ENCODE measurements at regions not wholly inside any gene's neighbourhood (a gene's known extent, or its start where the extent isn't known, plus 50 kb on each side); places are given as distances from the start of the nearest gene placed in this dataset.

DNA sequence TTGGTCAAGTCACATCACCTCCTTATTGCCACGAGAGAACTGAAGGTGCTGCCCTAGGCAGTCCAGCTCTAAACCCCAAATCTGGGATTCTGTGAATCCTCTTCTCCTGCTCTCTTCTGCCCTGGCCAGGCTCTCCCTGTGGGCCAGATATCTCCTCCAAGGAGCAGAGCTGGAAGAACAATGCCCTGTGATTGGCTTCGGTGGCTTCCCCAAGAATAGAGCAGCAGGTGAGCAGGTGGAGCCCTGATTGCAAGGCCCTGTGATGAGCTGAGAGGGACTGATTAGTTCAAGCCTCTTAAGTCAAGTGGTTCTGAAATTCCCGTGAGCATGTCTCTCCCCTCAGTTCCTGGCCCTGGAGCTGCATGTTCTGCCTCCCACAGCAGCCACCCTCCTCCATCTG, 175.3 kb upstream of the BRINP1 start:
- TF ChIP-seq, protein P1, sequence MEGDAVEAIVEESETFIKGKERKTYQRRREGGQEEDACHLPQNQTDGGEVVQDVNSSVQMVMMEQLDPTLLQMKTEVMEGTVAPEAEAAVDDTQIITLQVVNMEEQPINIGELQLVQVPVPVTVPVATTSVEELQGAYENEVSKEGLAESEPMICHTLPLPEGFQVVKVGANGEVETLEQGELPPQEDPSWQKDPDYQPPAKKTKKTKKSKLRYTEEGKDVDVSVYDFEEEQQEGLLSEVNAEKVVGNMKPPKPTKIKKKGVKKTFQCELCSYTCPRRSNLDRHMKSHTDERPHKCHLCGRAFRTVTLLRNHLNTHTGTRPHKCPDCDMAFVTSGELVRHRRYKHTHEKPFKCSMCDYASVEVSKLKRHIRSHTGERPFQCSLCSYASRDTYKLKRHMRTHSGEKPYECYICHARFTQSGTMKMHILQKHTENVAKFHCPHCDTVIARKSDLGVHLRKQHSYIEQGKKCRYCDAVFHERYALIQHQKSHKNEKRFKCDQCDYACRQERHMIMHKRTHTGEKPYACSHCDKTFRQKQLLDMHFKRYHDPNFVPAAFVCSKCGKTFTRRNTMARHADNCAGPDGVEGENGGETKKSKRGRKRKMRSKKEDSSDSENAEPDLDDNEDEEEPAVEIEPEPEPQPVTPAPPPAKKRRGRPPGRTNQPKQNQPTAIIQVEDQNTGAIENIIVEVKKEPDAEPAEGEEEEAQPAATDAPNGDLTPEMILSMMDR (conservative IDR thresholded peaks at IDR 0.05; ENCODE audit: low read depth, low read length), result no peak
- no peak for TF ChIP-seq EZH2 (IDR thresholded peaks at IDR 0.05; ENCODE audit: borderline replicate concordance, low read depth, low read length, poor library complexity, severe bottlenecking)
